Right lobe of liver (tissue), 4 donors: ENCODE measurements at regions not wholly inside any gene's neighbourhood (a gene's known extent, or its start where the extent isn't known, plus 50 kb on each side); places are given as distances from the start of the nearest gene placed in this dataset.
"Not testable (repeated sequence)": the region's sequence is repeated elsewhere in the genome, so short reads cannot be mapped to it uniquely, and the experiment has no call there.

Experiments used
- POLR2A ChIP-seq: fragments of 450-650 bp; IDR thresholded peaks from one replicate; pipeline ENCODE4 v1.6.1; 2017; ENCODE audit warnings: antibody characterized with exemption, mild to moderate bottlenecking
- TF ChIP-seq, protein P1 (sequence below), 4 donors: fragments of 200-600 bp in 3 of 4; fragments of 450-650 bp in 1 of 4; IDR thresholded peaks; one replicate each; pipeline versions ENCODE4 v1.5.1 to v1.8.0; 2016 to 2022; ENCODE audit warnings: antibody characterized with exemption in 4 of 4, mild to moderate bottlenecking in 2 of 4
- donor health status: DM: no; HTN: no; CAD: no.
- donor health status: DM: no; HTN: no; CAD: no.
- donor health status: DM: no; HTN: yes; CAD: no.

DNA sequence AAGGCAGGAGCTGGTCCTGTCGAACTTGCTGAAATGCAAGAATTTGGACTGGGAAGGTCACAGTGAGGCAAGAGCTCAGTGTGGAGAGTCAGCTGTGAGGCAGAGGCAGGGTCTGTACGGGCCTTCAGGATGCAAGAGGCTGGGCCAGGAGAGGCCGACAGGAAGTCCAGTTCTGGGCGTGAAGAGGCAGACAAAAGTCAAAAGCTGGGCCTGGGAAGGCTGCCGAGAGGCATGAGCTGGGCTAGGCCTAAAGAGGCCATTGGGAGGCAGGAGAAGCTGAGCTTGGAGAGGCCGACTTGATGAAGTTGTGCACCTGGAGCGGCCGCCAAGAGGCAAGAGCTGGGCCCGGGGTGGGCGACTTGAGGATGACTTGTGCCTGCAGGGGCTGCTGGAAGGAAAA lies 330.5 kb downstream of the ZNF479 start:
- TF ChIP-seq, protein P1, sequence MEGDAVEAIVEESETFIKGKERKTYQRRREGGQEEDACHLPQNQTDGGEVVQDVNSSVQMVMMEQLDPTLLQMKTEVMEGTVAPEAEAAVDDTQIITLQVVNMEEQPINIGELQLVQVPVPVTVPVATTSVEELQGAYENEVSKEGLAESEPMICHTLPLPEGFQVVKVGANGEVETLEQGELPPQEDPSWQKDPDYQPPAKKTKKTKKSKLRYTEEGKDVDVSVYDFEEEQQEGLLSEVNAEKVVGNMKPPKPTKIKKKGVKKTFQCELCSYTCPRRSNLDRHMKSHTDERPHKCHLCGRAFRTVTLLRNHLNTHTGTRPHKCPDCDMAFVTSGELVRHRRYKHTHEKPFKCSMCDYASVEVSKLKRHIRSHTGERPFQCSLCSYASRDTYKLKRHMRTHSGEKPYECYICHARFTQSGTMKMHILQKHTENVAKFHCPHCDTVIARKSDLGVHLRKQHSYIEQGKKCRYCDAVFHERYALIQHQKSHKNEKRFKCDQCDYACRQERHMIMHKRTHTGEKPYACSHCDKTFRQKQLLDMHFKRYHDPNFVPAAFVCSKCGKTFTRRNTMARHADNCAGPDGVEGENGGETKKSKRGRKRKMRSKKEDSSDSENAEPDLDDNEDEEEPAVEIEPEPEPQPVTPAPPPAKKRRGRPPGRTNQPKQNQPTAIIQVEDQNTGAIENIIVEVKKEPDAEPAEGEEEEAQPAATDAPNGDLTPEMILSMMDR (IDR thresholded peaks at IDR 0.05), result not testable (repeated sequence)
- TF ChIP-seq POLR2A, result not testable (repeated sequence)
